Astrocyte (in vitro differentiated cells and primary cell): ENCODE measurements at regions not wholly inside any gene's neighbourhood (a gene's known extent, or its start where the extent isn't known, plus 50 kb on each side); places are given as distances from the start of the nearest gene placed in this dataset.

Experiments used
- EZH2 ChIP-seq: IDR thresholded peaks from 2 replicates; pipeline ENCODE4 v1.6.1; 2012; ENCODE audit warnings: mild to moderate bottlenecking, low read length, inconsistent platforms; ENCODE audit not compliant: insufficient read depth
- TF ChIP-seq, protein P1 (sequence below): IDR thresholded peaks from 2 replicates; pipeline ENCODE4 v1.5.1; 2011; ENCODE audit warnings: low read depth, mild to moderate bottlenecking, inconsistent platforms, low read length, moderate library complexity; ENCODE audit not compliant: insufficient read depth

DNA sequence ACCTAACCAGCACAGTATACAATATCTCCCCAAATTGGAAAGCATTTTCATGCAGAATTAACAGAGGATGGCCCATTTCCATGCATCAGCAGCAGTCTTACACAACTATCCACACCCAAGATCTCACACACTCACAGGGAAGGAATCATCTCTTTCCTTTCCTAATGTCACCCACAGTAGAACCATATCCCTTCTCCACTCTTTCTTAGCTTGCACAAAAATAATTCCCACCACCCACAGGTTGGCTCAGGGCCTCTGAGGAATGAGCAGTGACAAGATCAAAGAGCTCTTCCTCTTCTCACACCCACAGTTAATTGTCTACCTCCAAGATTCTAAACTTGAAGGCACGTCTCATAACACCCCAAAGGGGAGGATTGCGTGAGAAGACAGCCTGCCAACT lies 217.7 kb upstream of the VEGFC start:
- TF ChIP-seq, protein P1, sequence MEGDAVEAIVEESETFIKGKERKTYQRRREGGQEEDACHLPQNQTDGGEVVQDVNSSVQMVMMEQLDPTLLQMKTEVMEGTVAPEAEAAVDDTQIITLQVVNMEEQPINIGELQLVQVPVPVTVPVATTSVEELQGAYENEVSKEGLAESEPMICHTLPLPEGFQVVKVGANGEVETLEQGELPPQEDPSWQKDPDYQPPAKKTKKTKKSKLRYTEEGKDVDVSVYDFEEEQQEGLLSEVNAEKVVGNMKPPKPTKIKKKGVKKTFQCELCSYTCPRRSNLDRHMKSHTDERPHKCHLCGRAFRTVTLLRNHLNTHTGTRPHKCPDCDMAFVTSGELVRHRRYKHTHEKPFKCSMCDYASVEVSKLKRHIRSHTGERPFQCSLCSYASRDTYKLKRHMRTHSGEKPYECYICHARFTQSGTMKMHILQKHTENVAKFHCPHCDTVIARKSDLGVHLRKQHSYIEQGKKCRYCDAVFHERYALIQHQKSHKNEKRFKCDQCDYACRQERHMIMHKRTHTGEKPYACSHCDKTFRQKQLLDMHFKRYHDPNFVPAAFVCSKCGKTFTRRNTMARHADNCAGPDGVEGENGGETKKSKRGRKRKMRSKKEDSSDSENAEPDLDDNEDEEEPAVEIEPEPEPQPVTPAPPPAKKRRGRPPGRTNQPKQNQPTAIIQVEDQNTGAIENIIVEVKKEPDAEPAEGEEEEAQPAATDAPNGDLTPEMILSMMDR, result no peak
- TF ChIP-seq EZH2, result no peak
